HEK293T (cell line): ENCODE measurements at regions not wholly inside any gene's neighbourhood (a gene's known extent, or its start where the extent isn't known, plus 50 kb on each side); places are given as distances from the start of the nearest gene placed in this dataset.

Experiments
- CTCF ChIA-PET: fragments of 350-600 bp; formaldehyde crosslinking; extraction: SDS; loops from one replicate; lab custom pipeline; 2021; ENCODE audit warnings: antibody characterized with exemption, inconsistent platforms; lab: Yijun Ruan, JAX
- POLR2A ChIA-PET: fragments of 350-600 bp; formaldehyde crosslinking; extraction: SDS; loops from one replicate; lab custom pipeline; 2020; ENCODE audit warnings: antibody characterized with exemption, inconsistent platforms; lab: Yijun Ruan, JAX
- DNase-seq: peaks from one replicate; pipeline ENCODE4 v3.0.0; 2012; ENCODE audit warnings: mixed read lengths; ENCODE audit errors: extremely low spot score
- ARNT ChIP-seq: fragments of 450-650 bp; IDR thresholded peaks from 2 replicates; pipeline ENCODE4 v1.6.1; 2017; ENCODE audit warnings: mild to moderate bottlenecking
- BHLHE40 ChIP-seq: fragments of 450-650 bp; IDR thresholded peaks from 2 replicates; pipeline ENCODE4 v1.6.1; 2016; ENCODE audit warnings: mild to moderate bottlenecking, moderate library complexity, borderline replicate concordance
- CTBP1 ChIP-seq: fragments of 450-650 bp; IDR thresholded peaks from 2 replicates; pipeline ENCODE4 v1.6.1; 2016; ENCODE audit warnings: borderline replicate concordance
- ELF4 ChIP-seq: fragments of 450-650 bp; IDR thresholded peaks from 2 replicates; pipeline ENCODE4 v1.6.1; 2017; ENCODE audit warnings: antibody characterized with exemption
- FOXA1 ChIP-seq: fragments of 450-650 bp; IDR thresholded peaks from 2 replicates; pipeline ENCODE4 v1.6.1; 2016; ENCODE audit warnings: mild to moderate bottlenecking
- FOXK2 ChIP-seq: fragments of 450-650 bp; IDR thresholded peaks from 2 replicates; pipeline ENCODE4 v1.6.1; 2016; ENCODE audit warnings: mild to moderate bottlenecking
- FOXM1 ChIP-seq: fragments of 450-650 bp; IDR thresholded peaks from 2 replicates; pipeline ENCODE4 v1.6.1; 2017; ENCODE audit warnings: mild to moderate bottlenecking, borderline replicate concordance
- HDGF ChIP-seq: fragments of 450-650 bp; IDR thresholded peaks from 2 replicates; pipeline ENCODE4 v1.6.1; 2017; ENCODE audit warnings: antibody characterized with exemption, borderline replicate concordance
- L3MBTL2 ChIP-seq: fragments of 450-650 bp; conservative IDR thresholded peaks from 2 replicates; pipeline ENCODE4 v1.6.1; 2016; ENCODE audit warnings: mild to moderate bottlenecking
- LEF1 ChIP-seq: fragments of 450-650 bp; IDR thresholded peaks from 2 replicates; pipeline ENCODE4 v1.6.1; 2017; ENCODE audit warnings: mild to moderate bottlenecking, borderline replicate concordance
- NFRKB ChIP-seq: fragments of 450-650 bp; IDR thresholded peaks from 2 replicates; pipeline ENCODE4 v1.6.1; 2016; ENCODE audit warnings: mild to moderate bottlenecking, moderate library complexity
- PKNOX1 ChIP-seq: fragments of 450-650 bp; IDR thresholded peaks from 2 replicates; pipeline ENCODE4 v1.6.1; 2016
- SP1 ChIP-seq: fragments of 450-650 bp; IDR thresholded peaks from 2 replicates; pipeline ENCODE4 v1.6.1; 2017
- SUZ12 ChIP-seq: fragments of 450-650 bp; IDR thresholded peaks from 2 replicates; pipeline ENCODE4 v1.6.1; 2016; ENCODE audit warnings: mild to moderate bottlenecking
- TARDBP ChIP-seq: fragments of 450-650 bp; IDR thresholded peaks from 2 replicates; pipeline ENCODE4 v1.6.1; 2016
- ZNF384 ChIP-seq: fragments of 450-650 bp; IDR thresholded peaks from 2 replicates; pipeline ENCODE4 v1.6.1; 2016

GRCh38 chr2:145777297-145777696, 1257.4 kb upstream of the ZEB2 start:
- no peak for DNase-seq
- POLR2A ChIA-PET, result no interaction called here

GRCh38 chr2:145775591-145775990, 1255.7 kb upstream of the ZEB2 start:
- POLR2A ChIA-PET, result no interaction called here
- TF ChIP-seq FOXK2 (no peak), TARDBP (no peak), L3MBTL2 (no peak), BHLHE40 (no peak), HDGF (no peak), SUZ12 (no peak), PKNOX1 (no peak), ELF4 (no peak)
- CTCF ChIA-PET, result interaction anchor here (0.6 kb wide), 1 partner anchor 419 kb away, joined by 3 read pairs; no protein-coding TSS in a partner anchor
- no peak for DNase-seq

More at GRCh38 chr2:145777297-145777696, 1257.4 kb upstream of the ZEB2 start:
- CTCF ChIA-PET, result no interaction called here
- TF ChIP-seq L3MBTL2, result no peak
- no peak for TF ChIP-seq BHLHE40
- TF ChIP-seq ZNF384, result no peak
- TF ChIP-seq FOXA1, result no peak
- no peak for TF ChIP-seq NFRKB
- no peak for TF ChIP-seq SUZ12
- TF ChIP-seq CTBP1, result no peak
- no peak for TF ChIP-seq HDGF
- TF ChIP-seq FOXK2, result no peak
- no peak for TF ChIP-seq LEF1
- no peak for TF ChIP-seq PKNOX1
- TF ChIP-seq ELF4, result no peak

- POLR2A ChIA-PET, result no interaction called here
- TF ChIP-seq NFRKB, result no peak
- no peak for TF ChIP-seq SP1
- no peak for TF ChIP-seq PKNOX1
- no peak for TF ChIP-seq TARDBP
- no peak for TF ChIP-seq ARNT
- TF ChIP-seq FOXA1, result no peak
- no peak for TF ChIP-seq FOXK2
- no peak for TF ChIP-seq CTBP1
- TF ChIP-seq ELF4, result no peak
- TF ChIP-seq ZNF384, result no peak
- no peak for TF ChIP-seq L3MBTL2
- TF ChIP-seq SUZ12, result no peak
- TF ChIP-seq FOXM1, result no peak
- TF ChIP-seq HDGF, result no peak
- no peak for TF ChIP-seq BHLHE40
- DNase-seq, result no peak
- CTCF ChIA-PET, result no interaction called here
These were observed 1251.6 kb upstream of the ZEB2 start for GRCh38 chr2:145771525-145771924.

- ChIA-PET POLR2A (no interaction called here), CTCF (no interaction called here)
- TF ChIP-seq ZNF384, result peak; percentile 63; the same call in 1 of the 2 replicates
- no peak for TF ChIP-seq FOXM1
- no peak for TF ChIP-seq HDGF
- no peak for TF ChIP-seq SP1
- TF ChIP-seq NFRKB, result no peak
- peak; percentile 37; the same call in 1 of the 2 replicates for TF ChIP-seq FOXA1
- no peak for TF ChIP-seq CTBP1
- no peak for TF ChIP-seq TARDBP
- TF ChIP-seq ARNT, result no peak
- TF ChIP-seq FOXK2, result no peak
- no peak for TF ChIP-seq LEF1
- peak; percentile 74 for TF ChIP-seq PKNOX1
- no peak for DNase-seq
These were observed 1249.2 kb upstream of the ZEB2 start for GRCh38 chr2:145769011-145769716.

GRCh38 chr2:145765874-145766273, 1246.0 kb upstream of the ZEB2 start:
- no peak for TF ChIP-seq LEF1
- no peak for TF ChIP-seq ARNT
- TF ChIP-seq SUZ12, result no peak
- no peak for TF ChIP-seq FOXM1
- TF ChIP-seq FOXA1, result no peak
- no peak for TF ChIP-seq L3MBTL2
- no peak for TF ChIP-seq TARDBP
- no peak for TF ChIP-seq HDGF
- no peak for TF ChIP-seq NFRKB
- no peak for TF ChIP-seq BHLHE40
- TF ChIP-seq CTBP1, result no peak
- TF ChIP-seq FOXK2, result no peak
- no peak for TF ChIP-seq PKNOX1
- TF ChIP-seq ELF4, result no peak
- no peak for TF ChIP-seq ZNF384
- TF ChIP-seq SP1, result no peak
- ChIA-PET CTCF (no interaction called here), POLR2A (no interaction called here)
- no peak for DNase-seq
